GM12878 (cell line): ENCODE measurements at regions not wholly inside any gene's neighbourhood (a gene's known extent, or its start where the extent isn't known, plus 50 kb on each side); places are given as distances from the start of the nearest gene placed in this dataset.

Source experiments
- BACH1 ChIP-seq: fragments of 450-650 bp; IDR thresholded peaks from 2 replicates; pipeline ENCODE4 v1.6.1; 2017; ENCODE audit warnings: mild to moderate bottlenecking, borderline replicate concordance
- BMI1 ChIP-seq: fragments of 450-650 bp; IDR thresholded peaks from 2 replicates; pipeline ENCODE4 v1.6.1; 2016; ENCODE audit warnings: mild to moderate bottlenecking, moderate library complexity, borderline replicate concordance
- JUNB ChIP-seq: IDR thresholded peaks from 2 replicates; pipeline ENCODE4 v1.6.1; 2016; ENCODE audit warnings: antibody characterized with exemption, mild to moderate bottlenecking
- POLR2A ChIP-seq: IDR thresholded peaks from 2 replicates; pipeline ENCODE4 v1.6.1; 2011; ENCODE audit warnings: low read depth, mild to moderate bottlenecking, low read length
- SRF ChIP-seq, 2 experiments: IDR thresholded peaks; 2 replicates each; pipeline ENCODE4 v1.6.1; 2011; ENCODE audit warnings: low read depth in 2 of 2, low read length in 2 of 2, mild to moderate bottlenecking in 1 of 2, moderate library complexity in 1 of 2
- SUZ12 ChIP-seq: fragments of 200-600 bp; sonication (generic); IDR thresholded peaks from one replicate; pipeline ENCODE4 v1.6.1; 2018; ENCODE audit warnings: antibody characterized with exemption, mild to moderate bottlenecking; ENCODE audit not compliant: unreplicated experiment

DNA sequence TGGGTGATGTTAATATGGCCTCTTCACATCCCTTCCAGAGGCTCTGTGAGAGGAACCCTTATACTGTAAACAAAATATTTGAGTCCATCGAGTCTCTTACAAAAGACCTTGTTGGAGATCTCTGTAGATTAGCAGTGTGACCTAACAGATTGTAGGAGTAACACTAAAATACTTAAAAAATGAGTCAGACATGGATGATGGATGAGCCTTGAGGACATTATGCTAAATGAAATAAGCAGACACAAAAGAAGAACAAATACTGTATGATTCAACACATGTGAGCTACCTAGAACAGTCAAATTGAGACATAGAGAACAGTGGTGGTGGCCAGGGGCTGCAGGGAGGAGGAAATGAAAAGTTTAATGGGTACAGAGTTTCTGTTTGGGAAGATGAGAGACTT is 152.2 kb upstream of the UBL3 start:
- TF ChIP-seq POLR2A (no peak), SRF (IDR thresholded peaks at IDR 0.05; ENCODE audit: low read depth in 2 of 2, low read length in 2 of 2) (no peak), SUZ12 (no peak), BACH1 (no peak), JUNB (peak; percentile 41), BMI1 (no peak)
